ENCODE measurements at regions not wholly inside any gene's neighbourhood (a gene's known extent, or its start where the extent isn't known, plus 50 kb on each side); places are given as distances from the start of the nearest gene placed in this dataset.
"Not testable (repeated sequence)": the region's sequence is repeated elsewhere in the genome, so short reads cannot be mapped to it uniquely, and the experiment has no call there.

GRCh38 chr20:52016022-52016421, 175.6 kb downstream of the ZFP64 start:
- H3K4me1 ChIP-seq (ENCODE audit: insufficient read depth, low read length): peaks cover 11% of the 10 kb centered on the region
- no peaks in the 10 kb centered on the region for H3K36me3 ChIP-seq (ENCODE audit: insufficient read depth, low read length)
- no peak overlapping the region for H3K4me3 ChIP-seq (ENCODE audit: low read length)
- no peaks in the 10 kb centered on the region for H3K27me3 ChIP-seq (ENCODE audit: insufficient read depth, low read length)
- no peak overlapping the region for H2AFZ ChIP-seq (ENCODE audit: low read depth, low read length)
- H3K9me3 ChIP-seq (ENCODE audit: low read length): no peaks in the 10 kb centered on the region

GRCh38 chr20:52015155-52015554, 176.4 kb downstream of the ZFP64 start:
- Histone ChIP-seq H3K36me3 (ENCODE audit: insufficient read depth, low read length) (no peaks in the 10 kb centered on the region), H2AFZ (ENCODE audit: low read depth, low read length) (no peak overlapping the region), H3K27me3 (ENCODE audit: insufficient read depth, low read length) (no peaks in the 10 kb centered on the region), H3K4me1 (ENCODE audit: insufficient read depth, low read length) (peaks cover 5% of the 10 kb centered on the region), H3K9me3 (ENCODE audit: low read length) (no peaks in the 10 kb centered on the region), H3K4me3 (ENCODE audit: low read length) (no peak overlapping the region)

- H3K27me3 ChIP-seq (ENCODE audit: insufficient read depth, low read length): no peaks in the 10 kb centered on the region
- H3K4me3 ChIP-seq (ENCODE audit: low read length): no peak overlapping the region
- H3K4me1 ChIP-seq (ENCODE audit: insufficient read depth, low read length): peaks cover 5% of the 10 kb centered on the region
- no peaks in the 10 kb centered on the region for H3K9me3 ChIP-seq (ENCODE audit: low read length)
- H3K36me3 ChIP-seq (ENCODE audit: insufficient read depth, low read length): no peaks in the 10 kb centered on the region
- H2AFZ ChIP-seq (ENCODE audit: low read depth, low read length): no peak overlapping the region
Measured at GRCh38 chr20:52012079-52012478, 179.5 kb downstream of the ZFP64 start.

GRCh38 chr20:52011093-52011492, 180.5 kb downstream of the ZFP64 start:
- H3K27me3 ChIP-seq (ENCODE audit: insufficient read depth, low read length): no peaks in the 10 kb centered on the region
- no peak overlapping the region for H3K4me3 ChIP-seq (ENCODE audit: low read length)
- no peaks in the 10 kb centered on the region for H3K9me3 ChIP-seq (ENCODE audit: low read length)
- H2AFZ ChIP-seq (ENCODE audit: low read depth, low read length): no peak overlapping the region
- H3K4me1 ChIP-seq (ENCODE audit: insufficient read depth, low read length): peaks cover 9% of the 10 kb centered on the region
- no peaks in the 10 kb centered on the region for H3K36me3 ChIP-seq (ENCODE audit: insufficient read depth, low read length)

GRCh38 chr20:52010541-52010940, 181.0 kb downstream of the ZFP64 start:
- no peaks in the 10 kb centered on the region for H3K9me3 ChIP-seq (ENCODE audit: low read length)
- H3K4me3 ChIP-seq (ENCODE audit: low read length): no peak overlapping the region
- H2AFZ ChIP-seq (ENCODE audit: low read depth, low read length): no peak overlapping the region
- H3K36me3 ChIP-seq (ENCODE audit: insufficient read depth, low read length): no peaks in the 10 kb centered on the region
- no peaks in the 10 kb centered on the region for H3K27me3 ChIP-seq (ENCODE audit: insufficient read depth, low read length)
- peaks cover 12% of the 10 kb centered on the region for H3K4me1 ChIP-seq (ENCODE audit: insufficient read depth, low read length)

- no peaks in the 10 kb centered on the region for H3K9me3 ChIP-seq (ENCODE audit: low read length)
- H3K4me3 ChIP-seq (ENCODE audit: low read length): no peak overlapping the region
- H3K4me1 ChIP-seq (ENCODE audit: insufficient read depth, low read length): peaks cover 26% of the 10 kb centered on the region
- no peaks in the 10 kb centered on the region for H3K27me3 ChIP-seq (ENCODE audit: insufficient read depth, low read length)
- H2AFZ ChIP-seq (ENCODE audit: low read depth, low read length): no peak overlapping the region
- H3K36me3 ChIP-seq (ENCODE audit: insufficient read depth, low read length): no peaks in the 10 kb centered on the region
Measured at GRCh38 chr20:52008874-52009273, 182.7 kb downstream of the ZFP64 start.

GRCh38 chr20:52004715-52005114, 186.9 kb downstream of the ZFP64 start:
- no peaks in the 10 kb centered on the region for H3K36me3 ChIP-seq (ENCODE audit: insufficient read depth, low read length)
- H3K9me3 ChIP-seq (ENCODE audit: low read length): no peaks in the 10 kb centered on the region
- no peak overlapping the region for H3K4me3 ChIP-seq (ENCODE audit: low read length)
- H3K4me1 ChIP-seq (ENCODE audit: insufficient read depth, low read length): peaks cover 50% of the 10 kb centered on the region
- no peak overlapping the region for H2AFZ ChIP-seq (ENCODE audit: low read depth, low read length)
- no peaks in the 10 kb centered on the region for H3K27me3 ChIP-seq (ENCODE audit: insufficient read depth, low read length)

- H3K4me1 ChIP-seq (ENCODE audit: insufficient read depth, low read length): peaks cover 50% of the 10 kb centered on the region
- H3K4me3 ChIP-seq (ENCODE audit: low read length): peak overlapping the region; percentile 37
- H3K27me3 ChIP-seq (ENCODE audit: insufficient read depth, low read length): no peaks in the 10 kb centered on the region
- H2AFZ ChIP-seq (ENCODE audit: low read depth, low read length): no peak overlapping the region
- no peaks in the 10 kb centered on the region for H3K36me3 ChIP-seq (ENCODE audit: insufficient read depth, low read length)
- no peaks in the 10 kb centered on the region for H3K9me3 ChIP-seq (ENCODE audit: low read length)
Measured at GRCh38 chr20:52004018-52004417, 187.6 kb downstream of the ZFP64 start.

GRCh38 chr20:52003415-52003814, 188.2 kb downstream of the ZFP64 start:
- H3K4me3 ChIP-seq (ENCODE audit: low read length): peak overlapping the region; percentile 37
- H3K36me3 ChIP-seq (ENCODE audit: insufficient read depth, low read length): no peaks in the 10 kb centered on the region
- H3K27me3 ChIP-seq (ENCODE audit: insufficient read depth, low read length): no peaks in the 10 kb centered on the region
- H2AFZ ChIP-seq (ENCODE audit: low read depth, low read length): peak overlapping the region; percentile 63
- peaks cover 50% of the 10 kb centered on the region for H3K4me1 ChIP-seq (ENCODE audit: insufficient read depth, low read length)
- H3K9me3 ChIP-seq (ENCODE audit: low read length): no peaks in the 10 kb centered on the region

- Histone ChIP-seq H3K4me3 (ENCODE audit: low read length) (no peak overlapping the region), H3K27me3 (ENCODE audit: insufficient read depth, low read length) (no peaks in the 10 kb centered on the region), H3K4me1 (ENCODE audit: insufficient read depth, low read length) (peaks cover 50% of the 10 kb centered on the region), H3K9me3 (ENCODE audit: low read length) (no peaks in the 10 kb centered on the region), H3K36me3 (ENCODE audit: insufficient read depth, low read length) (no peaks in the 10 kb centered on the region), H2AFZ (ENCODE audit: low read depth, low read length) (peak overlapping the region; percentile 63)
Measured at GRCh38 chr20:52001999-52002666, 189.4 kb downstream of the ZFP64 start.

- H2AFZ ChIP-seq (ENCODE audit: low read depth, low read length); H3K9me3 ChIP-seq (ENCODE audit: low read length); H3K27me3 ChIP-seq (ENCODE audit: insufficient read depth, low read length); H3K4me3 ChIP-seq (ENCODE audit: low read length); H3K4me1 ChIP-seq (ENCODE audit: insufficient read depth, low read length); H3K36me3 ChIP-seq (ENCODE audit: insufficient read depth, low read length): not testable (repeated sequence)
Measured at GRCh38 chr20:51997281-51997936, 194.2 kb downstream of the ZFP64 start.

GRCh38 chr20:51995551-51995951, 193.2 kb upstream of the SALL4 start:
- Histone ChIP-seq H2AFZ (ENCODE audit: low read depth, low read length) (no peak overlapping the region), H3K4me1 (ENCODE audit: insufficient read depth, low read length) (no peaks in the 10 kb centered on the region), H3K36me3 (ENCODE audit: insufficient read depth, low read length) (no peaks in the 10 kb centered on the region), H3K27me3 (ENCODE audit: insufficient read depth, low read length) (no peaks in the 10 kb centered on the region), H3K9me3 (ENCODE audit: low read length) (peaks cover 3% of the 10 kb centered on the region), H3K4me3 (ENCODE audit: low read length) (no peak overlapping the region)

GRCh38 chr20:51994751-51995417, 192.6 kb upstream of the SALL4 start:
- Histone ChIP-seq H3K36me3 (ENCODE audit: insufficient read depth, low read length) (no peaks in the 10 kb centered on the region), H3K27me3 (ENCODE audit: insufficient read depth, low read length) (no peaks in the 10 kb centered on the region), H3K9me3 (ENCODE audit: low read length) (peaks cover 3% of the 10 kb centered on the region), H3K4me3 (ENCODE audit: low read length) (no peak overlapping the region), H3K4me1 (ENCODE audit: insufficient read depth, low read length) (no peaks in the 10 kb centered on the region), H2AFZ (ENCODE audit: low read depth, low read length) (no peak overlapping the region)

All from neuron (in vitro differentiated cells).